ENCODE measurements at regions not wholly inside any gene's neighbourhood (a gene's known extent, or its start where the extent isn't known, plus 50 kb on each side); places are given as distances from the start of the nearest gene placed in this dataset.
A peak's percentile ranks its signal among the peaks of the same experiment; 100 is the strongest.

- Mint-ChIP-seq H3K27ac (no peak overlapping the region), H3K4me3 (peak overlapping the region in 5 of 8 donors; percentile 7 to 74 (median 27)), H3K36me3 (no peaks in the 10 kb centered on the region), H3K27me3 (peaks cover 0 to 17% (median 8%) of the 10 kb centered on the region in 3 donors), H3K9me3 (no peaks in the 10 kb centered on the region), H3K4me1 (peaks cover 17 to 31% (median 26%) of the 10 kb centered on the region in 3 donors)
- DNase-seq (no peak), ATAC-seq (ENCODE audit: low read depth in 2 of 2) (no peak)
Observed at GRCh38 chr17:64774888-64775540, 112.9 kb upstream of the SMURF2 start.

DNA sequence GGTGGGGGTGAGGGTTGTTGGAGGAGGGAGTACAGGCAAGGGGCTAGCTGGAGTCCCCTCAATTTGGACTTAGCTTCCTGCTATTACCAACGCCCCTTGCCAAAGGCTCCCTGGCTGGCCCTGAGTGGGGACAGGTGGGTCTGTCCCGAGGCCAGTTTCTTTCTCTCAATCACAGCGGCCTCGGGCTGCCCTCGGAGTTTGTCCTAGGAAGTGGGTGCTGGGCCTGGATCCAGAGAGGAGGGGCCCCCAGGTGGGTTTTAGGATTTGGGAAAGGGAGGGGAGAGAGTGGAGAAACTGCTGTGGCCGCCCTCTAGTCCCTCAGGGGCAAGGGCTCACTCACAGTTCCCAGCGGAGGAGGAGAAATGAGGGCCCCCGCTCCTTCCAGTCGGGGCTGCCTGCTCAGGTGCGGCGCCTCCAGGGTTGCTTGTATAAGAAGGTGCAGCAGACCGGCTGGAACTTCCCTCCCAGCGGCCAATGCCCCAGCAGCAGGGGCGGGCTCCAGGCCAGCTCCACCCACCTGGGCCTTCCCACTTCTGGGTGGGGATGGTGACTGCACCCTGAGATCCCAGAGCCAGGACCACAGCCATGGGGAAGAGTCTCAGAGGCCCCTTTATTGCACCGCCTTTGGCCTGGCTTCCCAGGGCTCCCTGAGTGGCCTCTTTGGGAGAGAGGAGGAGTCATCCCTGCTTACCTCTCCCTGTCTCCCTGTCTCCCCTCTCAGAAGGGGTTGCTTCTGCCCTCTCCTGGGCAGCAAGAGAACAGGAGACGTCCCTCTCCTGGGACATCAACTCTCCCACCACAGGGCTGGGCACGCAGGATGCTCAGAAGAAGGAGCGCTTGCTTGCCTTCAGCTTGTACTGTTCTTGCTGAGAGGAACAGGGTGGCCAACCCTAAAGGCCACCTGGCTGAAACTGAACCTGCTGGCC, 112.0 kb upstream of the SMURF2 start:
- Mint-ChIP-seq H3K4me1 (peaks cover 17 to 31% (median 22%) of the 10 kb centered on the region in 3 donors), H3K4me3 (no peak overlapping the region), H3K27ac (no peak overlapping the region)

GRCh38 chr17:64773386-64773835, 111.3 kb upstream of the SMURF2 start:
- DNase-seq, result no peak

More for the DNA sequence above, 112.0 kb upstream of the SMURF2 start:
- Mint-ChIP-seq H3K27me3 (peaks cover 0 to 17% (median 8%) of the 10 kb centered on the region in 3 donors), H3K36me3 (no peaks in the 10 kb centered on the region), H3K9me3 (no peaks in the 10 kb centered on the region)
- ATAC-seq (ENCODE audit: low read depth in 2 of 2) (no peak), DNase-seq (no peak)

DNA sequence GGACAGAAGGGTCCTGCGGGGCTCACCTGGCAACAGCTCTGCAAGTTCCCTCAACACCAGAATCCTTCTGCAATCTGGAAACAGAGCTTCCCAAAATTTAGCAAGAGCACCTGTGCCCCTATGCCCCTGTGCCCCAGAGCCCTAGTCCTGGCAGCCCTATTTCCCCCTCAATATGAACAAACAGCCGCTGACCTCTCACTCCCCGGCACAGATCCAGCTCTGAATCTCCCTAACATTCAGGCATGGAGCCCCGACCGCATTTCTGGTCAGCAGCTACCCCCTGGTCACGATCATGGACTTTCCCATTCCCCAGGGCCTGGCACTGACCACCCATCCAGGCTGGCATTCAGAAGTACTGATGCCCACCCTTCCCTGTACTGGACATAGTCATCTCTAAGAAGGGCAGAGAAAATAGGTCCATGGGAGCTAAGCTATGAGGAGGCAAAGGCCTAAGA, 110.8 kb upstream of the SMURF2 start:
- ATAC-seq (ENCODE audit: low read depth in 2 of 2), result no peak
- H3K9me3 Mint-ChIP-seq, result no peaks in the 10 kb centered on the region
- DNase-seq, result no peak
- peak overlapping the region in 1 of 6 donors; percentile 26 for H3K27ac Mint-ChIP-seq
- H3K4me1 Mint-ChIP-seq, result peaks cover 16 to 29% (median 17%) of the 10 kb centered on the region in 3 donors
- no peak overlapping the region for H3K4me3 Mint-ChIP-seq
- H3K36me3 Mint-ChIP-seq, result no peaks in the 10 kb centered on the region
- peaks cover 0 to 14% (median 7%) of the 10 kb centered on the region in 3 donors for H3K27me3 Mint-ChIP-seq

More at GRCh38 chr17:64773386-64773835, 111.3 kb upstream of the SMURF2 start:
- Mint-ChIP-seq H3K9me3 (no peaks in the 10 kb centered on the region), H3K27me3 (peaks cover 0 to 17% (median 8%) of the 10 kb centered on the region in 3 donors), H3K4me1 (peaks cover 17 to 31% (median 18%) of the 10 kb centered on the region in 3 donors), H3K36me3 (no peaks in the 10 kb centered on the region), H3K4me3 (no peak overlapping the region), H3K27ac (no peak overlapping the region)
- ATAC-seq (ENCODE audit: low read depth in 2 of 2), result no peak

- Mint-ChIP-seq H3K4me1 (peaks cover 9 to 22% (median 10%) of the 10 kb centered on the region in 3 donors), H3K9me3 (no peaks in the 10 kb centered on the region), H3K27ac (peak overlapping the region in 1 of 6 donors; percentile 13), H3K36me3 (no peaks in the 10 kb centered on the region), H3K4me3 (peak overlapping the region in 1 of 8 donors; percentile 31), H3K27me3 (peaks cover 0 to 10% (median 3%) of the 10 kb centered on the region in 3 donors)
- ATAC-seq (ENCODE audit: low read depth in 2 of 2) (no peak), DNase-seq (no peak)
Observed at GRCh38 chr17:64771980-64772844, 110.1 kb upstream of the SMURF2 start.

DNA sequence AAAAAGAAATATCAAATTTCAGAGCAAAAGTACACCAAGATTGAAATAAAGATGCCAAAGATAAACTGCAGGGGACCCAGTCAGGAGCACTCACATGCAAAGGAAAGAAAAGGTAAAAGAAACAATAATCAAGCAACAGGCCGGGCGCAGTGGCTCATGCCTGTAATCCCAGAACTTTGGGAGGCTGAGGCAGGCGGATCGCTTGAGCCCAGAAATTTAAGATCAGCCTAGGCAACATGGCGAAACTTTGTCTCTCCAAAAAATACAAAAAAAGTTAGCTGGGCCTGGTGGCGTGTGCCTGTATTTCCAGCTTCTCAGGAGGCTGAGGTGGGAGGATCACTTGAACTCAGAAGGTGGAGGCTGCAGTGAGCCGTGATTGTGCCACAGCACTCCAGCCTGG, 107.6 kb upstream of the SMURF2 start:
- Mint-ChIP-seq H3K4me1 (peaks cover 0 to 5% (median 0%) of the 10 kb centered on the region in 3 donors), H3K4me3 (no peak overlapping the region), H3K9me3 (no peaks in the 10 kb centered on the region), H3K27ac (no peak overlapping the region), H3K27me3 (no peaks in the 10 kb centered on the region), H3K36me3 (peaks cover 0 to 8% of the 10 kb centered on the region in 2 donors)
- ATAC-seq (ENCODE audit: low read depth in 2 of 2) (no peak), DNase-seq (no peak)

DNA sequence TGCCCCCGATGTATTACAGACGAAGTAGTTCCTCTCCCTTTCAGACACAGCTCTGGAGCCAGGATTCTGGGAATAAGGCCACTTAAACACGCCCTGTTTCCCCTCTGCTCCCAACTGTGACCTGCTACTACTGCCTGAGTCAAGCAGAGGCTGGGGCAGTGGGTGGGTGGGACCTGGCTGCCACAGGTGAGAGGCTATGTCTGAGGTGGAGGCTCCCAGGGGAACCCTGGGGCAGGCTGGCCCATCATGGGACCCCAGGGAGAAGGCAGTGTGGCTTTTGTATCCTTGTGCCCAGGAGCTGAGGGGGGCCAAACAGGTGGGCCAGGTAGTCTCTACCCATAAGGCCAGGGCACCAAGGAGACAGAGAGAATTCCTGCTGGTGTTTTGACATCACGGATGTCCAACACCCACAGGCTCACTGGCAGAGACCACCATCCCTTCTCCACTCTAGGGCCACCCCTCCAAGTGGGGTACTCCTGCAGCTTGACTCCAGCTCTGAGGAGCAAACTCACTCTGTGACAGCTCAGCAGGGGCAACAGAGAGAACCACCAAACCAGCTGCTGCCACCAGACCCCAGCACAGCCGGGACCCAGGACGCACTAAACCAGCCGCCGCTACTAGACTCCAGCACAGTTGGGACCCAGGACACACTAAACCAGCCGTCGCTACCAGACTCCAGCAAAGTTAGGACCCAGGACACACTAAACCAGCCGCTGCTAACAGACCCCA, 105.3 kb upstream of the SMURF2 start:
- H3K27me3 Mint-ChIP-seq, result no peaks in the 10 kb centered on the region
- peaks cover 5 to 8% of the 10 kb centered on the region in 2 donors for H3K36me3 Mint-ChIP-seq
- H3K9me3 Mint-ChIP-seq, result no peaks in the 10 kb centered on the region
- ATAC-seq (ENCODE audit: low read depth in 2 of 2) (no peak), DNase-seq (no peak)
- H3K27ac Mint-ChIP-seq, result no peak overlapping the region
- H3K4me3 Mint-ChIP-seq, result no peak overlapping the region
- peaks cover 0 to 5% (median 0%) of the 10 kb centered on the region in 3 donors for H3K4me1 Mint-ChIP-seq

DNA sequence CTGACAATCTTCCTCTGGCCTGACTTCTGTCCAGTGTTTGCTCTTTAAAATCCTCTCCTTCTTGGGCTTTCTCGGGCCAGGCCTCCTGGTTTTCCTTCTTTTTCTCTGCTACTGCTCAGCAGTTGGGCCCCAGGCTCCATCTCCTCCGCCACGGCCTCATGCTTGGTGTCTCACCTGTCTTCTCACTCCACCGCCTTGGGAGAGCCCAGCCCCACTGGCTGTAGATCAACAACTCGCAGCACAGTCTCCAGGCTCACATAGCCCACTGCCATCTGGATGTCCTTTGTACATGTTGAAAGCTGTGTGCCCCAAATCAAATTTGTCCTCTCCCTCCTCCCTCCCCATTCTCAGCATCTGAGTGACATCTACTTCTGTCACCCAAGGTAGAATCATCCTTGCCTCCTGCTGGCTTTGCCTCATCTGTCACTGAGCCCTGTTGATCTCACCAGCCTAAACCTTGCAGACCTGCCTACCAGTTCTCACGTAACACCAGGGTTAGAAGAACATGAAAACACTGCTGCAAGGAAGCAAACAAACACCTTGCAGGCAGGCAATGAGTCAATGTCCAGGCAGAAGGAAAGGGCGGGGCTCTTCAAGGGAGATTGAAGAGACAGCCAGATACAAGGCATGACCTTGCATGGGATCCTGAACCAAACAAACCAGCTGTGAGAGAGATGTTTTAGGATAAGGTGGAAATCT, 103.2 kb upstream of the SMURF2 start:
- Mint-ChIP-seq H3K27me3 (no peaks in the 10 kb centered on the region), H3K4me3 (no peak overlapping the region), H3K4me1 (peaks cover 0 to 5% (median 0%) of the 10 kb centered on the region in 3 donors), H3K36me3 (peaks cover 8% of the 10 kb centered on the region in 2 donors), H3K9me3 (no peaks in the 10 kb centered on the region), H3K27ac (peak overlapping the region in 1 of 6 donors; percentile 52)
- no peak for DNase-seq
- no peak for ATAC-seq (ENCODE audit: low read depth in 2 of 2)

DNA sequence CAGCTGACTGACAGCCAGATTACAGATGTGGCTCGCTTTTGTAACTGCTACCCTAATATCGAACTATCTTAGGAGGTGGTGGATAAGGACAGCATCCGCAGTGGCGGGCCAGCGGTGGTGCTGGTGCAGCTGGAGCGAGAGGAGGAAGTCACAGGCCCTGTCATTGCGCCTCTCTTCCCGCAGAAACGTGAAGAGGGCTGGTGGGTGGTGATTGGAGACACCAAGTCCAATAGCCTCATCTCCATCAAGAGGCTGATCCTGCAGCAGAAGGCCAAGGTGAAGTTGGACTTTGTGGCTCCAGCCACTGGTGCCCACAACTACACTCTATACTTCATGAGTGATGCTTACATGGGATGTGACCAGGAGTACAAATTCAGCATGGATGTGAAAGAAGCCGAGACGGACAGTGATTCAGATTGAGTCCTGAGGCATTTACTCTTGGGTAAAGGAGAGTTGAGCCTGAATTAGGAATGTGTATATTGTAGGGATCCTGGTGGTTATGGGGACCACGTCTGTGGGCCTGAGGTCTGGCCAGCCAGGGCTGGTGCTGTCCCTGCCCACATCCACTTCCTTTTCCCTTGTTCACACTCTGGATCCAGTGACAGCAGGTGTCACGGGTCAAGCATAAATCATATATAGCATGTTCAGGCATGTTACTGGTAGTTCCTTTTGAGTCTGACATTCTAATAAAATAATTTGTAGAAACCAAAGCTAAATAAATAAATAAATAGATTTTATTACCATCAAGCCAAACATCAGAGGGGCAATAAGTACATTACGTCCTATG, 89.0 kb upstream of the SMURF2 start:
- no peaks in the 10 kb centered on the region for H3K9me3 Mint-ChIP-seq
- no peaks in the 10 kb centered on the region for H3K27me3 Mint-ChIP-seq
- H3K36me3 Mint-ChIP-seq, result peaks cover 16 to 29% of the 10 kb centered on the region in 2 donors
- ATAC-seq (ENCODE audit: low read depth in 2 of 2), result no peak
- no peaks in the 10 kb centered on the region for H3K4me1 Mint-ChIP-seq
- DNase-seq, result no peak
- peak overlapping the region in 1 of 6 donors; percentile 13 for H3K27ac Mint-ChIP-seq
- no peak overlapping the region for H3K4me3 Mint-ChIP-seq

DNA sequence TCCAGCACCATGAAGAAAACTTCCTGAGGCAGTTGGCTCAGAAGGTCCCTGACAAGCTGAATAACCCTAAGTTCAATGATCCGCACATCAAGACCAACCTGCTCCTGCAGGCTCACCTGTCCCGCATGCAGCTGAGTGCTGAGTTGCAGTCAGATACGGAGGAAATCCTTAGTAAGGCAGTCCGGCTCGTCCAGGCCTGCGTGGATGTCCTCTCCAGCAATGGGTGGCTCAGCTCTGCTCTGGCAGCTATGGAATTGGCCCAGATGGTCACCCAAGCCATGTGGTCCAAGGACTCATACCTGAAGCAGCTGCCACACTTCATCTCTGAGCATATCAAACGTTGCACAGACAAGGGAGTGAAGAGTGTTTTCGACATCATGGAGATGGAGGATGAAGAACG, 88.4 kb upstream of the SMURF2 start:
- Mint-ChIP-seq H3K36me3 (peaks cover 10 to 25% of the 10 kb centered on the region in 2 donors), H3K9me3 (no peaks in the 10 kb centered on the region), H3K4me1 (no peaks in the 10 kb centered on the region), H3K4me3 (no peak overlapping the region), H3K27me3 (no peaks in the 10 kb centered on the region), H3K27ac (no peak overlapping the region)
- DNase-seq, result no peak
- ATAC-seq (ENCODE audit: low read depth in 2 of 2), result no peak

DNA sequence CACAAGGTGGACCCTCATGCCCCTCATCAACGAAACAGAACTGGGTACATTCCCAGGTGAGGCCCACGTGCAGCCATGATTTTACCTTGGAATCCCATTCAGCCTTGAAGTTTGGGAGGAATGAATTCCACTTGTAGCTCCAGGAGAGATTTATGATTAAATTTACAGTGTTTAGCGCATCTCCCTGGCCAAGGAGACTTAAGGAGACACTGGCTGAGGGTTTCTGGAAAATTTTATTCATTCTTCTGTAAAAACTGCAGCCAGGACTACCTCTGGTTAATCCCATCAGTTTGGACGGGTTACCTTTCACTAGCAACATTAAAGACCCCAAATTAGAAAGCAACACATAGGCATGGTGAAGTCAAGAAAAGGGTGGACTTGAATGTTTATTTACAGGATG, 87.2 kb upstream of the SMURF2 start:
- H3K27ac Mint-ChIP-seq, result peak overlapping the region in 1 of 6 donors; percentile 36
- H3K36me3 Mint-ChIP-seq, result peaks cover 8 to 23% of the 10 kb centered on the region in 2 donors
- no peaks in the 10 kb centered on the region for H3K27me3 Mint-ChIP-seq
- DNase-seq (no peak), ATAC-seq (ENCODE audit: low read depth in 2 of 2) (no peak)
- H3K9me3 Mint-ChIP-seq, result no peaks in the 10 kb centered on the region
- H3K4me1 Mint-ChIP-seq, result no peaks in the 10 kb centered on the region
- no peak overlapping the region for H3K4me3 Mint-ChIP-seq
